Duodenal mucosa (tissue), 2 donors: ENCODE measurements at regions not wholly inside any gene's neighbourhood (a gene's known extent, or its start where the extent isn't known, plus 50 kb on each side); places are given as distances from the start of the nearest gene placed in this dataset.

Experiments
- H3K27ac ChIP-seq: one replicate; pipeline ENCODE4 v1.7.0; 2013; ENCODE audit warnings: low read depth, low read length
- H3K27me3 ChIP-seq, 2 donors: one replicate each; pipeline ENCODE4 v1.7.0; 2013; ENCODE audit warnings: low read length in 2 of 2, control low read depth in 1 of 2; ENCODE audit not compliant: insufficient read depth in 2 of 2, control insufficient read depth in 1 of 2
- H3K36me3 ChIP-seq, 2 donors: one replicate each; pipeline ENCODE4 v1.7.0; 2013; ENCODE audit warnings: low read length in 2 of 2, control low read depth in 1 of 2; ENCODE audit not compliant: insufficient read depth in 2 of 2, control insufficient read depth in 1 of 2
- H3K4me1 ChIP-seq, 2 donors: one replicate each; pipeline ENCODE4 v1.7.0; 2013; ENCODE audit warnings: low read length in 2 of 2, control low read depth in 1 of 2; ENCODE audit not compliant: insufficient read depth in 2 of 2, control insufficient read depth in 1 of 2
- H3K4me3 ChIP-seq, 2 donors: one replicate each; pipeline ENCODE4 v1.7.0; 2013; ENCODE audit warnings: low read length in 2 of 2, low read depth in 1 of 2
- H3K9ac ChIP-seq, 2 donors: one replicate each; pipeline ENCODE4 v1.7.0; 2013; ENCODE audit warnings: low read length in 2 of 2, low read depth in 1 of 2
- H3K9me3 ChIP-seq, 2 donors: one replicate each; pipeline ENCODE4 v1.7.0; 2013; ENCODE audit warnings: low read length in 2 of 2, control low read depth in 1 of 2; ENCODE audit not compliant: control insufficient read depth in 1 of 2

DNA sequence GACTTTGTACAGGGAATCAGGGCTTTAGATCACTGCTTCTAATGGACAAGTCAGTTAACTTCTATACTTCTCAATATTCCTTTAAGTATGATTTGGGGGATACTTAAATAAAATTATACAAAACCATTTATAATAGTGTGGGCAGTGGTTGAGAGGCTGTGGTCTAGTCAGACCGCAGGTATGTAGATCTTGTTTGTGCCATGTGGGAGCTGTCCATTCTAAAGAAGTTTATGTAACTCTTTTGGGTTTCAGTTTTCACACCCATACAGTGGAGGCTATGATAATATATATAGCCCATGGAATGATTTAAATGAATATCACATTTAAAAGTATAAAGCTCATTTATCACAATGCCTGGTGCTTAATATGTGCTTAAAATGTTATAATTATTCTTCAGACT, 654.3 kb upstream of the KIF2B start:
- Histone ChIP-seq H3K36me3 (no peaks in the 10 kb centered on the region), H3K27ac (no peak overlapping the region), H3K4me1 (no peaks in the 10 kb centered on the region), H3K9me3 (no peaks in the 10 kb centered on the region), H3K4me3 (no peak overlapping the region), H3K9ac (no peak overlapping the region), H3K27me3 (no peaks in the 10 kb centered on the region)

DNA sequence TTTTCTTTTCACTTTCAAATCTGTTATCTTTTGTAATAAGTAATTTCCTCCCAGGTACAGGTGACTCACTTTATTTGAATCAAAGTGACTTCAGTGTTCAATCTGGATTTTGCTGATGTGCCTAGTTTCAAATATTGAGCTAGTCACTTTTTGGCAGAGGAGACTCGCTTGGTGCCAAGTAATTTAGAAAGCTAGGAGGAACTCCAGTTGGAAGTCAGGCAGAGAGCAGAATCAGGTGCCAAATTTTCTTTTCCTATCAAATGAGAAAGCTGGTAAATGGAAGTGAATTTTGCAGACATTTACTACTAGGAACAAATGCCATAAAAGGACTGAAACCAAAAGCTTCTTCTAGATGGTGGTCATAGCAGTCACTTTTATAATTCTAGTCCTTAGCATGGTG, 656.0 kb upstream of the KIF2B start:
- Histone ChIP-seq H3K36me3 (no peaks in the 10 kb centered on the region), H3K4me3 (no peak overlapping the region), H3K9me3 (no peaks in the 10 kb centered on the region), H3K27ac (no peak overlapping the region), H3K27me3 (no peaks in the 10 kb centered on the region), H3K9ac (no peak overlapping the region), H3K4me1 (no peaks in the 10 kb centered on the region)

- Histone ChIP-seq H3K4me3 (no peak overlapping the region), H3K27me3 (no peaks in the 10 kb centered on the region), H3K9me3 (no peaks in the 10 kb centered on the region), H3K9ac (no peak overlapping the region), H3K27ac (no peak overlapping the region), H3K4me1 (no peaks in the 10 kb centered on the region), H3K36me3 (no peaks in the 10 kb centered on the region)
Measured at GRCh38 chr17:53150101-53150698, 672.5 kb upstream of the KIF2B start.

- no peak overlapping the region for H3K4me3 ChIP-seq
- H3K27me3 ChIP-seq = no peaks in the 10 kb centered on the region
- H3K27ac ChIP-seq = no peak overlapping the region
- H3K9me3 ChIP-seq = no peaks in the 10 kb centered on the region
- no peaks in the 10 kb centered on the region for H3K4me1 ChIP-seq
- no peaks in the 10 kb centered on the region for H3K36me3 ChIP-seq
- H3K9ac ChIP-seq = no peak overlapping the region
Measured at GRCh38 chr17:53149316-53149715, 673.4 kb upstream of the KIF2B start.

DNA sequence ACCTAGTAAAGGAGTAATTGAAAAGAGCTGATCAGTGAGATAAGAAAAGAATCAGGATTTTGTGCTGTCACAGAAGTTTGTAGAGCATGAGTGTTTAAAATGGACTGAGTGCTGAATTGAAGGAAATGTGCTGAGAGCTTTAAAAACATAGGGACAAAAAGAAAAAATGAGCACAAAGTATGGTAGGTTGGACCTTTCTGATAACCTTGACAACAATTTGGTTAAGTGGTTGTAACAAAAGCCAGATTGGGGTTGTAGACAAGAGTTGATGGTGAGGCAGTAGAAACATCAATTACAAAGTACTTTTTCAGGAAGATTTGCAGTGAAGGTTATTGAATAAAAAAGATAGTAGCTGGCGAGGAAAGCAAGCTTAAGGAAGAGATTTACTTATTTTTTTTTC, 674.7 kb upstream of the KIF2B start:
- no peaks in the 10 kb centered on the region for H3K36me3 ChIP-seq
- no peaks in the 10 kb centered on the region for H3K4me1 ChIP-seq
- no peak overlapping the region for H3K27ac ChIP-seq
- no peak overlapping the region for H3K4me3 ChIP-seq
- H3K9me3 ChIP-seq = no peaks in the 10 kb centered on the region
- H3K9ac ChIP-seq = no peak overlapping the region
- H3K27me3 ChIP-seq = no peaks in the 10 kb centered on the region

- H3K27ac ChIP-seq = no peak overlapping the region
- H3K4me1 ChIP-seq = no peaks in the 10 kb centered on the region
- H3K4me3 ChIP-seq = no peak overlapping the region
- no peaks in the 10 kb centered on the region for H3K27me3 ChIP-seq
- H3K9me3 ChIP-seq = no peaks in the 10 kb centered on the region
- H3K36me3 ChIP-seq = no peaks in the 10 kb centered on the region
- no peak overlapping the region for H3K9ac ChIP-seq
Measured at GRCh38 chr17:53142890-53143289, 679.8 kb upstream of the KIF2B start.

GRCh38 chr17:53141731-53142130, 681.0 kb upstream of the KIF2B start:
- Histone ChIP-seq H3K36me3 (no peaks in the 10 kb centered on the region), H3K4me3 (no peak overlapping the region), H3K27me3 (no peaks in the 10 kb centered on the region), H3K27ac (no peak overlapping the region), H3K4me1 (no peaks in the 10 kb centered on the region), H3K9me3 (no peaks in the 10 kb centered on the region), H3K9ac (no peak overlapping the region)

DNA sequence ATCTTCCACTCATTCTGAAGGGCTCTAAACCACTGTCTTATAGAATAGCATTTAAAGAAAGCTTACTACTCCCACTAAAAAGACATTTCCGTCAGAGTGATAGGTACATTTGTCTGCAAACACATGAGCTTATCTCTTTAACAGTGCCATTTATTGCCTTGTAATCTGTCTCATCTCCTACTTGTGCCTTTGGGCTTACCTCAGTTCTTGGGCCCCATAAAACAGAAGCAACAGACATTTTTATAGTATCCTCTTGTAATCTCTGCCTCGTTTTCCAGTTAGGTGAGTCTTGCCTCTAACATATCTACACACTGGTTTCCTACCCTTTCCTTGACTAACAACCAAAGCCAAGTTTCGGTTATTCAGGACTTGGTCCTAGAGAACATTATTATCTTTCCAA, 681.4 kb upstream of the KIF2B start:
- H3K9me3 ChIP-seq = no peaks in the 10 kb centered on the region

DNA sequence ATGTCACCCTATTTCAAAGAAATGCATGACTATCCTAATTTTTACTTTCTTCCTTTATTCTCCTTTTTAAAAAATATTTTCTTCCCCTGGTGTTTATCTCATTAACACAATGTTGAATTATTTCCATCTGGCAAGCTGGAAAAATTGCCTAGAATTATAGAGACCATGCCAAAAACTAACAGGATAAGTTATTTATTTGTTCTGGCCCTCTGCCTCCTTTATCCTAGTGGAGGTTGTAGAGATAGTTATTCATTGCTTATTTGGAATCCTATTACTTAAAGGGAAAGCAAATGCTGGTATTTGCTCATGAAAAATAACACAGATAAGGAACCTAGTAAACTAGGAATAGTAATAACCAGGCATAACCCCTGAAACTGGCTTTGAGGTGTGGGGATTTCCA, 684.9 kb upstream of the KIF2B start:
- H3K4me3 ChIP-seq = no peak overlapping the region
- no peaks in the 10 kb centered on the region for H3K27me3 ChIP-seq
- no peak overlapping the region for H3K9ac ChIP-seq
- no peaks in the 10 kb centered on the region for H3K9me3 ChIP-seq
- H3K4me1 ChIP-seq = peaks cover 0 to 7% of the 10 kb centered on the region in 2 donors
- H3K36me3 ChIP-seq = no peaks in the 10 kb centered on the region
- no peak overlapping the region for H3K27ac ChIP-seq

More for the DNA sequence above, 681.4 kb upstream of the KIF2B start:
- Histone ChIP-seq H3K4me1 (no peaks in the 10 kb centered on the region), H3K36me3 (no peaks in the 10 kb centered on the region), H3K9ac (no peak overlapping the region), H3K27ac (no peak overlapping the region), H3K27me3 (no peaks in the 10 kb centered on the region), H3K4me3 (no peak overlapping the region)

GRCh38 chr17:53135969-53136368, 686.8 kb upstream of the KIF2B start:
- no peak overlapping the region for H3K4me3 ChIP-seq
- no peak overlapping the region for H3K9ac ChIP-seq
- H3K27ac ChIP-seq = no peak overlapping the region
- H3K4me1 ChIP-seq = peaks cover 0 to 7% of the 10 kb centered on the region in 2 donors
- no peaks in the 10 kb centered on the region for H3K9me3 ChIP-seq
- no peaks in the 10 kb centered on the region for H3K27me3 ChIP-seq
- H3K36me3 ChIP-seq = no peaks in the 10 kb centered on the region

DNA sequence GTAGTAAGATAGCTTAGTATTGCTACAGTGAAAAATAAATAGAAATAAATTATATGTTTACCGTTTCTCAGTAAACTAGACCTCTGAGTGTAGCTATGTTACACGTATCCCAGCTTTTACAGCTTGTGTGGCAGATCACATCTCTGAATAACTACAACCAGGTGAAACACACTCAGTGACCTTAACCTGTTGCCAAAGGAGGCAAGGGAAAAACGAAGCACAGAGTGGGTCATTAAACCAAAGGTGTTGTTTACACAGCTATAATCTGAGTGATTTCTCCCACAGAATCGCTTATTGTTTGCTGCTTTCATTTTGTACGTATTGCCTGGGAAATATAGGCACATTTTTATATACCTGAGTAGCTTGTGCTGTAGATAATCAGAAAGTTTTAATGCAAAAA, 688.2 kb upstream of the KIF2B start:
- Histone ChIP-seq H3K4me3 (no peak overlapping the region), H3K4me1 (peaks cover 0 to 7% of the 10 kb centered on the region in 2 donors), H3K36me3 (no peaks in the 10 kb centered on the region), H3K9ac (no peak overlapping the region), H3K9me3 (no peaks in the 10 kb centered on the region), H3K27me3 (no peaks in the 10 kb centered on the region), H3K27ac (no peak overlapping the region)
